ENCODE measurements at regions not wholly inside any gene's neighbourhood (a gene's known extent, or its start where the extent isn't known, plus 50 kb on each side); places are given as distances from the start of the nearest gene placed in this dataset.

GRCh38 chr4:182113779-182114178 lies 129.4 kb upstream of the TENM3 start:
- Mint-ChIP-seq H3K4me3 (no peak overlapping the region), H3K4me1 (no peaks in the 10 kb centered on the region), H3K27me3 (no peaks in the 10 kb centered on the region), H3K9me3 (peaks cover 0 to 7% (median 1%) of the 10 kb centered on the region in 3 donors), H3K36me3 (no peaks in the 10 kb centered on the region), H3K27ac (no peak overlapping the region)

- H3K27me3 Mint-ChIP-seq, result no peaks in the 10 kb centered on the region
- H3K36me3 Mint-ChIP-seq, result no peaks in the 10 kb centered on the region
- H3K4me3 Mint-ChIP-seq, result no peak overlapping the region
- H3K4me1 Mint-ChIP-seq, result no peaks in the 10 kb centered on the region
- H3K9me3 Mint-ChIP-seq, result peaks cover 2 to 20% (median 8%) of the 10 kb centered on the region in 3 donors
- no peak overlapping the region for H3K27ac Mint-ChIP-seq
These were observed 118.8 kb upstream of the TENM3 start for GRCh38 chr4:182124359-182124758.

- Mint-ChIP-seq H3K9me3 (peaks cover 2 to 20% (median 8%) of the 10 kb centered on the region in 3 donors), H3K4me1 (no peaks in the 10 kb centered on the region), H3K4me3 (no peak overlapping the region), H3K36me3 (no peaks in the 10 kb centered on the region), H3K27ac (no peak overlapping the region), H3K27me3 (no peaks in the 10 kb centered on the region)
These were observed 117.1 kb upstream of the TENM3 start for GRCh38 chr4:182126096-182126495.

- H3K4me1 Mint-ChIP-seq, result no peaks in the 10 kb centered on the region
- no peaks in the 10 kb centered on the region for H3K36me3 Mint-ChIP-seq
- H3K9me3 Mint-ChIP-seq, result peaks cover 2 to 20% (median 8%) of the 10 kb centered on the region in 3 donors
- H3K27me3 Mint-ChIP-seq, result no peaks in the 10 kb centered on the region
- no peak overlapping the region for H3K27ac Mint-ChIP-seq
- H3K4me3 Mint-ChIP-seq, result no peak overlapping the region
These were observed 116.6 kb upstream of the TENM3 start for GRCh38 chr4:182126603-182127002.

GRCh38 chr4:182133033-182133432 lies 110.2 kb upstream of the TENM3 start:
- no peak overlapping the region for H3K4me3 Mint-ChIP-seq
- H3K4me1 Mint-ChIP-seq, result no peaks in the 10 kb centered on the region
- H3K27me3 Mint-ChIP-seq, result peaks cover 2% of the 10 kb centered on the region
- H3K9me3 Mint-ChIP-seq, result peaks cover 0 to 3% (median 3%) of the 10 kb centered on the region in 3 donors
- no peaks in the 10 kb centered on the region for H3K36me3 Mint-ChIP-seq
- no peak overlapping the region for H3K27ac Mint-ChIP-seq

GRCh38 chr4:182134261-182134660 lies 108.9 kb upstream of the TENM3 start:
- no peaks in the 10 kb centered on the region for H3K36me3 Mint-ChIP-seq
- H3K27ac Mint-ChIP-seq, result no peak overlapping the region
- peaks cover 6% of the 10 kb centered on the region for H3K27me3 Mint-ChIP-seq
- peaks cover 2 to 3% (median 3%) of the 10 kb centered on the region in 3 donors for H3K9me3 Mint-ChIP-seq
- no peaks in the 10 kb centered on the region for H3K4me1 Mint-ChIP-seq
- H3K4me3 Mint-ChIP-seq, result no peak overlapping the region

GRCh38 chr4:182136201-182136600 lies 107.0 kb upstream of the TENM3 start:
- H3K27me3 Mint-ChIP-seq, result peaks cover 16% of the 10 kb centered on the region
- no peaks in the 10 kb centered on the region for H3K4me1 Mint-ChIP-seq
- H3K36me3 Mint-ChIP-seq, result no peaks in the 10 kb centered on the region
- no peak overlapping the region for H3K27ac Mint-ChIP-seq
- H3K4me3 Mint-ChIP-seq, result no peak overlapping the region
- peaks cover 2 to 3% (median 3%) of the 10 kb centered on the region in 3 donors for H3K9me3 Mint-ChIP-seq

- no peak overlapping the region for H3K27ac Mint-ChIP-seq
- H3K27me3 Mint-ChIP-seq, result peaks cover 19% of the 10 kb centered on the region
- no peaks in the 10 kb centered on the region for H3K4me1 Mint-ChIP-seq
- no peak overlapping the region for H3K4me3 Mint-ChIP-seq
- peaks cover 2 to 3% (median 3%) of the 10 kb centered on the region in 3 donors for H3K9me3 Mint-ChIP-seq
- no peaks in the 10 kb centered on the region for H3K36me3 Mint-ChIP-seq
These were observed 105.9 kb upstream of the TENM3 start for GRCh38 chr4:182137343-182137742.

GRCh38 chr4:182139491-182139890 lies 103.7 kb upstream of the TENM3 start:
- peak overlapping the region in 3 of 4 donors; percentile 32 to 47 (median 44) for H3K4me3 Mint-ChIP-seq
- H3K27me3 Mint-ChIP-seq, result peaks cover 34% of the 10 kb centered on the region
- no peaks in the 10 kb centered on the region for H3K36me3 Mint-ChIP-seq
- H3K4me1 Mint-ChIP-seq, result peaks cover 0 to 7% (median 5%) of the 10 kb centered on the region in 3 donors
- peaks cover under 1 to 3% (median 2%) of the 10 kb centered on the region in 3 donors for H3K9me3 Mint-ChIP-seq
- no peak overlapping the region for H3K27ac Mint-ChIP-seq

GRCh38 chr4:182140547-182140946 lies 102.7 kb upstream of the TENM3 start:
- Mint-ChIP-seq H3K9me3 (peaks cover 0 to 2% (median 2%) of the 10 kb centered on the region in 3 donors), H3K27me3 (peaks cover 40% of the 10 kb centered on the region), H3K27ac (peak overlapping the region in 1 of 3 donors; percentile 57), H3K4me3 (no peak overlapping the region), H3K4me1 (peaks cover 4 to 9% (median 7%) of the 10 kb centered on the region in 3 donors), H3K36me3 (no peaks in the 10 kb centered on the region)

GRCh38 chr4:182141061-182141460 lies 102.1 kb upstream of the TENM3 start:
- Mint-ChIP-seq H3K9me3 (peaks cover 0 to 2% (median 1%) of the 10 kb centered on the region in 3 donors), H3K4me3 (no peak overlapping the region), H3K27ac (peak overlapping the region in 1 of 3 donors; percentile 57), H3K4me1 (peaks cover 4 to 9% (median 7%) of the 10 kb centered on the region in 3 donors), H3K36me3 (no peaks in the 10 kb centered on the region), H3K27me3 (peaks cover 43% of the 10 kb centered on the region)

GRCh38 chr4:182142176-182143085 lies 100.8 kb upstream of the TENM3 start:
- Mint-ChIP-seq H3K27ac (peak overlapping the region in 1 of 3 donors; percentile 78), H3K4me3 (no peak overlapping the region), H3K4me1 (peaks cover 4 to 9% (median 7%) of the 10 kb centered on the region in 3 donors), H3K27me3 (peaks cover 41% of the 10 kb centered on the region), H3K9me3 (peaks cover 0 to 2% (median 1%) of the 10 kb centered on the region in 3 donors), H3K36me3 (no peaks in the 10 kb centered on the region)

GRCh38 chr4:182143086-182143821 lies 99.9 kb upstream of the TENM3 start:
- Mint-ChIP-seq H3K4me1 (peaks cover 4 to 9% (median 7%) of the 10 kb centered on the region in 3 donors), H3K4me3 (peak overlapping the region; percentile 35 to 83 (median 70)), H3K9me3 (peaks cover 0 to 2% (median 1%) of the 10 kb centered on the region in 3 donors), H3K27me3 (peaks cover 42% of the 10 kb centered on the region), H3K36me3 (no peaks in the 10 kb centered on the region), H3K27ac (no peak overlapping the region)

GRCh38 chr4:182143822-182144625 lies 99.2 kb upstream of the TENM3 start:
- Mint-ChIP-seq H3K27ac (no peak overlapping the region), H3K4me1 (peaks cover 4 to 9% (median 7%) of the 10 kb centered on the region in 3 donors), H3K4me3 (peak overlapping the region; percentile 35 to 83 (median 70)), H3K36me3 (no peaks in the 10 kb centered on the region), H3K27me3 (peaks cover 43% of the 10 kb centered on the region), H3K9me3 (peaks cover 0 to under 1% (median 0%) of the 10 kb centered on the region in 3 donors)

Measured in IgD-negative memory B cell (primary cell).